IMR-90 (cell line): ENCODE measurements at regions not wholly inside any gene's neighbourhood (a gene's known extent, or its start where the extent isn't known, plus 50 kb on each side); places are given as distances from the start of the nearest gene placed in this dataset.

Experiments
- ATAC-seq: fragments of 200-7000 bp; cut with Tn5 transposase; 2 replicates; pipeline ENCODE4 v1.9.1; 2020; ENCODE audit warnings: low read depth, mild to moderate bottlenecking, moderate library complexity
- BruUV-seq: library from RNA; stranded (reverse); fragments of 400-500 nt; replicated peaks from 2 replicates; lab custom pipeline; 2021; lab: Mats Ljungman, UMichigan
- CTCF ChIA-PET: fragments of 300-600 bp; formaldehyde crosslinking; extraction: SDS; loops from one replicate; lab custom pipeline; 2021; ENCODE audit warnings: antibody characterized with exemption; lab: Yijun Ruan, JAX
- POLR2A ChIA-PET: fragments of 300-600 bp; sonication (Branson Sonifier 250); formaldehyde crosslinking; loops from one replicate; lab custom pipeline; 2022; ENCODE audit warnings: antibody characterized with exemption; ENCODE audit not compliant: unreplicated experiment; lab: Charles Lee
- DNase-seq: peaks from one replicate; pipeline ENCODE4 v3.0.0; 2013
- H2AFZ ChIP-seq: replicated peaks from 2 replicates; pipeline ENCODE3; 2013; ENCODE audit warnings: low read length, mild to moderate bottlenecking; ENCODE audit not compliant: poor library complexity
- H2AK5ac ChIP-seq: 2 replicates; pipeline ENCODE4 v1.6.1; 2013; ENCODE audit warnings: low read depth, low read length, inconsistent platforms
- H2AK9ac ChIP-seq: replicated peaks from 2 replicates; pipeline ENCODE3; 2013; ENCODE audit warnings: mild to moderate bottlenecking, low read depth, low read length, moderate library complexity; ENCODE audit not compliant: poor library complexity
- H2BK120ac ChIP-seq: 2 replicates; pipeline ENCODE4 v1.6.1; 2013; ENCODE audit warnings: low read depth, low read length, inconsistent platforms
- H2BK15ac ChIP-seq: 3 replicates; pipeline ENCODE4 v1.6.1; 2013; ENCODE audit warnings: low read depth, low read length, inconsistent platforms
- H2BK20ac ChIP-seq: 2 replicates; pipeline ENCODE4 v1.6.1; 2013; ENCODE audit warnings: low read depth, mild to moderate bottlenecking, inconsistent platforms, low read length, moderate library complexity
- H2BK5ac ChIP-seq: 2 replicates; pipeline ENCODE4 v1.6.1; 2013; ENCODE audit warnings: mild to moderate bottlenecking, low read depth, low read length, inconsistent platforms; ENCODE audit not compliant: poor library complexity, severe bottlenecking
- H3K14ac ChIP-seq: replicated peaks from 2 replicates; pipeline ENCODE4 v1.6.1; 2013; ENCODE audit warnings: low read depth, low read length, inconsistent platforms
- H3K18ac ChIP-seq: 2 replicates; pipeline ENCODE4 v1.6.1; 2013; ENCODE audit warnings: low read depth, low read length, control low read depth
- H3K23ac ChIP-seq: 2 replicates; pipeline ENCODE4 v1.6.1; 2013; ENCODE audit warnings: low read depth, low read length, inconsistent platforms
- H3K27ac ChIP-seq: 2 replicates; pipeline ENCODE4 v1.5.1; 2013; ENCODE audit warnings: mild to moderate bottlenecking, control low read depth, low read length; ENCODE audit not compliant: insufficient read depth
- H3K27me3 ChIP-seq: 2 replicates; pipeline ENCODE4 v1.6.1; 2013; ENCODE audit warnings: low read length; ENCODE audit not compliant: control insufficient read depth, insufficient read depth
- H3K36me3 ChIP-seq: 2 replicates; pipeline ENCODE4 v1.6.1; 2013; ENCODE audit warnings: low read length, mixed read lengths; ENCODE audit not compliant: control insufficient read depth, insufficient read depth
- H3K4ac ChIP-seq: 2 replicates; pipeline ENCODE4 v1.6.1; 2013; ENCODE audit warnings: low read depth, low read length, inconsistent platforms
- H3K4me1 ChIP-seq: 2 replicates; pipeline ENCODE4 v1.6.1; 2013; ENCODE audit warnings: low read length, mixed read lengths; ENCODE audit not compliant: control insufficient read depth, insufficient read depth
- H3K4me2 ChIP-seq: 2 replicates; pipeline ENCODE4 v1.6.1; 2013; ENCODE audit warnings: low read depth, mild to moderate bottlenecking, control low read depth, low read length, moderate library complexity
- H3K4me3 ChIP-seq: 2 replicates; pipeline ENCODE4 v1.5.1; 2013; ENCODE audit warnings: low read depth, mild to moderate bottlenecking, control low read depth, low read length, moderate library complexity; ENCODE audit not compliant: insufficient read depth
- H3K56ac ChIP-seq: 2 replicates; pipeline ENCODE4 v1.6.1; 2013; ENCODE audit warnings: low read length, inconsistent platforms; ENCODE audit not compliant: insufficient read depth; ENCODE audit errors: extremely low read depth
- H3K79me1 ChIP-seq, 2 experiments: 2 replicates each; pipeline ENCODE4 v1.6.1; 2013; ENCODE audit warnings: low read length in 2 of 2, inconsistent platforms in 1 of 2, low read depth in 1 of 2
- H3K9ac ChIP-seq: 2 replicates; pipeline ENCODE4 v1.6.1; 2013; ENCODE audit warnings: low read depth, low read length, control low read depth
- H3K9me1 ChIP-seq: 2 replicates; pipeline ENCODE4 v1.6.1; 2013; ENCODE audit warnings: low read length, inconsistent platforms; ENCODE audit not compliant: insufficient read depth
- H3K9me3 ChIP-seq: 2 replicates; pipeline ENCODE4 v1.6.1; 2013; ENCODE audit warnings: low read length; ENCODE audit not compliant: control insufficient read depth, insufficient read depth
- H4K20me1 ChIP-seq: 2 replicates; pipeline ENCODE4 v1.6.1; 2013; ENCODE audit warnings: low read length, inconsistent platforms; ENCODE audit not compliant: insufficient read depth
- H4K5ac ChIP-seq: 2 replicates; pipeline ENCODE4 v1.6.1; 2013; ENCODE audit warnings: mild to moderate bottlenecking, low read depth, low read length, control low read depth
- H4K8ac ChIP-seq, 2 experiments: 2 replicates each; pipeline ENCODE4 v1.6.1; 2013; ENCODE audit warnings: low read depth in 2 of 2, low read length in 2 of 2, control low read depth in 1 of 2, inconsistent platforms in 1 of 2
- H4K91ac ChIP-seq: 2 replicates; pipeline ENCODE4 v1.6.1; 2013; ENCODE audit warnings: low read depth, low read length, inconsistent platforms; ENCODE audit not compliant: insufficient read depth
- BHLHE40 ChIP-seq: fragments of 150-350 bp; IDR thresholded peaks from 2 replicates; pipeline ENCODE4 v1.6.1; 2016; ENCODE audit warnings: mild to moderate bottlenecking, low read depth, low read length
- CHD1 ChIP-seq: IDR thresholded peaks from 2 replicates; pipeline ENCODE4 v1.6.1; 2012; ENCODE audit warnings: low read depth, low read length, improper control_type of control experiment
- FOS ChIP-seq: fragments of 150-350 bp; IDR thresholded peaks from 2 replicates; pipeline ENCODE4 v1.6.1; 2016; ENCODE audit warnings: low read depth, low read length
- MAFK ChIP-seq: IDR thresholded peaks from 2 replicates; pipeline ENCODE4 v1.6.1; 2012; ENCODE audit warnings: low read depth, low read length, improper control_type of control experiment
- MXI1 ChIP-seq: IDR thresholded peaks from 2 replicates; pipeline ENCODE4 v1.6.1; 2012; ENCODE audit warnings: low read depth, mild to moderate bottlenecking, low read length, moderate library complexity, borderline replicate concordance
- NFE2L2 ChIP-seq: fragments of 150-350 bp; IDR thresholded peaks from 2 replicates; pipeline ENCODE4 v1.6.1; 2016; ENCODE audit warnings: low read depth, mild to moderate bottlenecking, low read length
- RAD21 ChIP-seq: IDR thresholded peaks from 2 replicates; pipeline ENCODE4 v1.6.1; 2012; ENCODE audit warnings: low read length, improper control_type of control experiment
- RCOR1 ChIP-seq: IDR thresholded peaks from 2 replicates; pipeline ENCODE4 v1.6.1; 2012; ENCODE audit warnings: mild to moderate bottlenecking, low read length, improper control_type of control experiment; ENCODE audit not compliant: insufficient replicate concordance
- RFX5 ChIP-seq: IDR thresholded peaks from 2 replicates; pipeline ENCODE4 v1.8.0; 2012; ENCODE audit warnings: low read depth, mild to moderate bottlenecking, low read length, moderate library complexity
- SMC3 ChIP-seq: fragments of 150-350 bp; IDR thresholded peaks from 2 replicates; pipeline ENCODE4 v1.6.1; 2016; ENCODE audit warnings: low read depth, mild to moderate bottlenecking, antibody characterized with exemption, low read length, moderate library complexity
- WGBS, 2 experiments: methylation state at CpG; one replicate each; pipeline versions ENCODE4 v1.1.5 to v1.1.7; 2013; ENCODE audit warnings: missing lambda C conversion rate in 2 of 2; ENCODE audit not compliant: insufficient read length in 1 of 2; ENCODE audit errors: extremely low coverage in 2 of 2; 5-methylcytosine and 5-hydroxymethylcytosine counted together
- dilution Hi-C: fragments of 300-500 bp; cut with HindIII; formaldehyde crosslinking; loops from one replicate; pipeline ENCODE4 v1.14.3; 2018; ENCODE audit warnings: low sequenced_read_pairs; ENCODE audit not compliant: unreplicated experiment
- in situ Hi-C: fragments of 300-500 bp; cut with MboI; formaldehyde crosslinking; loops from 3 replicates; pipeline ENCODE4 v1.14.3; 2019; ENCODE audit warnings: low sequenced_read_pairs, inconsistent platforms, mixed read lengths
- intact Hi-C: fragments of 100-400 bp; cut with micrococcal nuclease; formaldehyde crosslinking; loops from 2 replicates; pipeline ENCODE4 v1.10.0; 2022
- TF ChIP-seq, protein P1 (sequence below): fragments of 150-350 bp; IDR thresholded peaks from 2 replicates; pipeline ENCODE4 v1.6.1; 2016; ENCODE audit warnings: low read depth, mild to moderate bottlenecking, low read length, moderate library complexity, borderline replicate concordance
- TF ChIP-seq, protein P2 (sequence below): conservative IDR thresholded peaks from 2 replicates; pipeline ENCODE4 v1.5.1; 2012; ENCODE audit warnings: mild to moderate bottlenecking, low read depth, low read length, improper control_type of control experiment

DNA sequence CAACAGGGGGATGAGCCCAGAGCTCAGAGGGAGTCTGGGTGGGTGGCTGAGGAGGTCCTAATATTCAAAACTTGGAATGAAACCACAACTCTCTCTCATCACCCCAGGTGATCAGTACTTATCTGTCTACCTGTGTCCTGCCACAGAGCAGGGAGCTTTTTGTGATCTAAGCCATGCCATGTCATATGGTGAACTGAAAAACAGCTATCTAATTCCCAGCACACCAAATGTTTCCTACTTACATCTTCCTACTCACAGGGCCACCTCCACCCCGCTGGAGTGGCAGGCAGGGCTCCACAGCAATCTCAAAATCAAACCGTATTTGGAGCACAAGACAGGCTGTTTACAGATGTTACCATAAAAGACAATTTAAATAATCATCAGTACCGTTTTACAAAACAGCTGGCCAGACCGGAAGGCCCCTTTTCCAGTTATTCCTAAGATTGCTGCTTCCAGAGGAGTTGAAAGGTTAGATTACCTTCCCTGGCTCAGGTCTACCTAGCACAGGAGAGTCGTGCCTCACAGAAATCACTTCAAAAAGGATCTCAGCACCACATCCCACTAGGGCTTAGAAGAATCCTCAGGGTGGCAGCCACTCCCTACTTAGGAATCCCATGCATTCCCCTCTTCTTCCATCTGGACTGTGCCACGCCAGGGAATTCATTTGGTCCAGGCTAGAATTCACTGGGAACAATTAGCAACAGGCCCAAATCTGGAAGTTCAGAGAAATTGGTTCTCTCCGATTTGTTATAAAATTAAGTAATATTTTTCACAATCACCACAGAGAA is 226.6 kb upstream of the IL12A start:
- H3K18ac ChIP-seq = 0 out of 2 replicates have a peak overlapping the region, but pooled peaks have one; percentile 8
- H3K27me3 ChIP-seq = no peaks in the 10 kb centered on the region
- dilution Hi-C loops (no loop called here), intact Hi-C loops (loop anchor here (5.0 to 10.0 kb wide), 3 partner anchors 125 to 653 kb away; no protein-coding TSS in a partner anchor), in situ Hi-C loops (no loop called here)
- BruUV-seq = no TSS peak
- no peak for ATAC-seq
- peak overlapping the region; percentile 82 for H3K23ac ChIP-seq
- H3K4ac ChIP-seq = peak overlapping the region; percentile 88
- peaks cover 8 to 34% of the 10 kb centered on the region in 2 experiments; a peak in 3 of 4 replicates for H3K79me1 ChIP-seq
- DNase-seq = no peak
- H3K4me1 ChIP-seq = peaks cover 15% of the 10 kb centered on the region
- peaks cover 4% of the 10 kb centered on the region for H4K20me1 ChIP-seq
- H4K91ac ChIP-seq = peak overlapping the region; percentile 92
- H2BK120ac ChIP-seq = peak overlapping the region; percentile 78
- H3K4me2 ChIP-seq = peak overlapping the region; percentile 64; the same call in 1 of the 2 replicates
- H3K9ac ChIP-seq = peak overlapping the region; percentile 41; the same call in 1 of the 2 replicates
- H4K8ac ChIP-seq = peak overlapping the region; percentile 37 to 95
- ChIA-PET POLR2A (no interaction called here), CTCF (interaction anchor here (0.6 kb wide), 1 partner anchor 38 kb away, joined by 3 read pairs; no protein-coding TSS in a partner anchor)
- H3K14ac ChIP-seq = peak overlapping the region; percentile 66
- H2AK9ac ChIP-seq = peak overlapping the region; percentile 85
- peaks cover 15% of the 10 kb centered on the region for H3K9me1 ChIP-seq
- H3K9me3 ChIP-seq = no peaks in the 10 kb centered on the region
- H3K36me3 ChIP-seq = no peaks in the 10 kb centered on the region
- H2BK15ac ChIP-seq = peak overlapping the region; percentile 92; the same call in 2 of the 3 replicates
- H3K56ac ChIP-seq = peak overlapping the region; percentile 73
- H3K4me3 ChIP-seq = no peak overlapping the region
- 100% methylated on average over 1 of the region's 7 CpGs; no CpG with 5 or more reads in 1 of the 2 experiments for WGBS, 2 experiments
- H3K27ac ChIP-seq = peak overlapping the region; percentile 34
- H2BK20ac ChIP-seq = peak overlapping the region; percentile 76
- H4K5ac ChIP-seq = peak overlapping the region; percentile 30; the same call in 1 of the 2 replicates
- peak overlapping the region; percentile 68 for H2AFZ ChIP-seq
- TF ChIP-seq SMC3 (no peak), NFE2L2 (no peak), RFX5 (no peak), CHD1 (no peak), RAD21 (no peak), RCOR1 (no peak), FOS (no peak), MXI1 (no peak), MAFK (no peak), BHLHE40 (no peak)
- TF ChIP-seq, protein P1, sequence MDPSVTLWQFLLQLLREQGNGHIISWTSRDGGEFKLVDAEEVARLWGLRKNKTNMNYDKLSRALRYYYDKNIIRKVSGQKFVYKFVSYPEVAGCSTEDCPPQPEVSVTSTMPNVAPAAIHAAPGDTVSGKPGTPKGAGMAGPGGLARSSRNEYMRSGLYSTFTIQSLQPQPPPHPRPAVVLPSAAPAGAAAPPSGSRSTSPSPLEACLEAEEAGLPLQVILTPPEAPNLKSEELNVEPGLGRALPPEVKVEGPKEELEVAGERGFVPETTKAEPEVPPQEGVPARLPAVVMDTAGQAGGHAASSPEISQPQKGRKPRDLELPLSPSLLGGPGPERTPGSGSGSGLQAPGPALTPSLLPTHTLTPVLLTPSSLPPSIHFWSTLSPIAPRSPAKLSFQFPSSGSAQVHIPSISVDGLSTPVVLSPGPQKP = no peak
- TF ChIP-seq, protein P2, sequence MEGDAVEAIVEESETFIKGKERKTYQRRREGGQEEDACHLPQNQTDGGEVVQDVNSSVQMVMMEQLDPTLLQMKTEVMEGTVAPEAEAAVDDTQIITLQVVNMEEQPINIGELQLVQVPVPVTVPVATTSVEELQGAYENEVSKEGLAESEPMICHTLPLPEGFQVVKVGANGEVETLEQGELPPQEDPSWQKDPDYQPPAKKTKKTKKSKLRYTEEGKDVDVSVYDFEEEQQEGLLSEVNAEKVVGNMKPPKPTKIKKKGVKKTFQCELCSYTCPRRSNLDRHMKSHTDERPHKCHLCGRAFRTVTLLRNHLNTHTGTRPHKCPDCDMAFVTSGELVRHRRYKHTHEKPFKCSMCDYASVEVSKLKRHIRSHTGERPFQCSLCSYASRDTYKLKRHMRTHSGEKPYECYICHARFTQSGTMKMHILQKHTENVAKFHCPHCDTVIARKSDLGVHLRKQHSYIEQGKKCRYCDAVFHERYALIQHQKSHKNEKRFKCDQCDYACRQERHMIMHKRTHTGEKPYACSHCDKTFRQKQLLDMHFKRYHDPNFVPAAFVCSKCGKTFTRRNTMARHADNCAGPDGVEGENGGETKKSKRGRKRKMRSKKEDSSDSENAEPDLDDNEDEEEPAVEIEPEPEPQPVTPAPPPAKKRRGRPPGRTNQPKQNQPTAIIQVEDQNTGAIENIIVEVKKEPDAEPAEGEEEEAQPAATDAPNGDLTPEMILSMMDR = no peak
- H2AK5ac ChIP-seq = peak overlapping the region; percentile 23
- peak overlapping the region; percentile 90 for H2BK5ac ChIP-seq
